Ishikawa (cell line): ENCODE measurements at regions not wholly inside any gene's neighbourhood (a gene's known extent, or its start where the extent isn't known, plus 50 kb on each side); places are given as distances from the start of the nearest gene placed in this dataset.

Experiments
- CEBPB ChIP-seq: IDR thresholded peaks from 2 replicates; pipeline ENCODE4 v1.6.1; 2012
- CREB1 ChIP-seq: IDR thresholded peaks from 2 replicates; pipeline ENCODE4 v1.6.1; 2012; ENCODE audit warnings: low read depth
- EGR1 ChIP-seq: IDR thresholded peaks from 2 replicates; pipeline ENCODE4 v1.6.1; 2012
- EP300 ChIP-seq: IDR thresholded peaks from 2 replicates; pipeline ENCODE4 v1.6.1; 2012; ENCODE audit warnings: borderline replicate concordance
- FOXM1 ChIP-seq: IDR thresholded peaks from 2 replicates; pipeline ENCODE4 v1.6.1; 2012; ENCODE audit warnings: low read depth, borderline replicate concordance
- NFIC ChIP-seq: IDR thresholded peaks from 2 replicates; pipeline ENCODE4 v1.6.1; 2012
- RAD21 ChIP-seq: IDR thresholded peaks from 2 replicates; pipeline ENCODE4 v1.6.1; 2012; ENCODE audit warnings: low read depth
- TAF1 ChIP-seq: IDR thresholded peaks from 2 replicates; pipeline ENCODE4 v1.6.1; 2012; ENCODE audit warnings: low read depth, mild to moderate bottlenecking
- TCF12 ChIP-seq: IDR thresholded peaks from 2 replicates; pipeline ENCODE4 v1.6.1; 2012; ENCODE audit warnings: low read depth
- TEAD4 ChIP-seq: IDR thresholded peaks from 2 replicates; pipeline ENCODE4 v1.6.1; 2012
- YY1 ChIP-seq: IDR thresholded peaks from 2 replicates; pipeline ENCODE4 v1.6.1; 2012; ENCODE audit warnings: low read depth
- ZBTB7A ChIP-seq: IDR thresholded peaks from 2 replicates; pipeline ENCODE4 v1.6.1; 2012; ENCODE audit warnings: low read depth
- TF ChIP-seq, protein P1 (sequence below): IDR thresholded peaks from 2 replicates; pipeline ENCODE4 v1.6.1; 2012
- TF ChIP-seq, protein P2 (sequence below): IDR thresholded peaks from 2 replicates; pipeline ENCODE4 v1.6.1; 2012
- TF ChIP-seq, protein P3 (sequence below): IDR thresholded peaks from 2 replicates; pipeline ENCODE4 v1.6.1; 2012; ENCODE audit warnings: low read depth, mild to moderate bottlenecking

DNA sequence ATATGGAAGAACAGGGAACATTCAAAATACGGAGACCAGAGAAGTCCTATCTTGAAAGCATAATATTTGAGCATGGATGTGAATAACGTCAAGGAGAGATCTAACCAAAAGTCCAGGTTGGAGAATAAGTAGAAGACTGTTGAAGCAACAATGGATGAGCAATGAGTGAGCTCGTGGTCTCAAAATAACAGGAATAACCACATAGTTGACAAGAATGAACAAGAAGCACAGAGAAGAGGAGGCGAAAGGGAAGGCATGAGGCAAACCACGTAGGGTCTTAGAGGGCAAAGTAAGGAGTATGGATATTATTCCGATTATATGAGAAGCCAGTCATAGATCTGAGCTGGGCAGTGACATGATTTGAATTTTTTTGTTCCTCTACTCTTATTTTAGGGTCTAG, 710.2 kb downstream of the BRINP1 start:
- TF ChIP-seq TEAD4 (no peak), RAD21 (no peak), FOXM1 (no peak), NFIC (no peak), CEBPB (no peak), EP300 (no peak), TAF1 (no peak), YY1 (no peak), ZBTB7A (no peak), EGR1 (no peak), TCF12 (no peak), CREB1 (no peak)
- TF ChIP-seq, protein P1, sequence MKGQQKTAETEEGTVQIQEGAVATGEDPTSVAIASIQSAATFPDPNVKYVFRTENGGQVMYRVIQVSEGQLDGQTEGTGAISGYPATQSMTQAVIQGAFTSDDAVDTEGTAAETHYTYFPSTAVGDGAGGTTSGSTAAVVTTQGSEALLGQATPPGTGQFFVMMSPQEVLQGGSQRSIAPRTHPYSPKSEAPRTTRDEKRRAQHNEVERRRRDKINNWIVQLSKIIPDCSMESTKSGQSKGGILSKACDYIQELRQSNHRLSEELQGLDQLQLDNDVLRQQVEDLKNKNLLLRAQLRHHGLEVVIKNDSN: no peak
- TF ChIP-seq, protein P2, sequence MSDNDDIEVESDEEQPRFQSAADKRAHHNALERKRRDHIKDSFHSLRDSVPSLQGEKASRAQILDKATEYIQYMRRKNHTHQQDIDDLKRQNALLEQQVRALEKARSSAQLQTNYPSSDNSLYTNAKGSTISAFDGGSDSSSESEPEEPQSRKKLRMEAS: no peak
- TF ChIP-seq, protein P3, sequence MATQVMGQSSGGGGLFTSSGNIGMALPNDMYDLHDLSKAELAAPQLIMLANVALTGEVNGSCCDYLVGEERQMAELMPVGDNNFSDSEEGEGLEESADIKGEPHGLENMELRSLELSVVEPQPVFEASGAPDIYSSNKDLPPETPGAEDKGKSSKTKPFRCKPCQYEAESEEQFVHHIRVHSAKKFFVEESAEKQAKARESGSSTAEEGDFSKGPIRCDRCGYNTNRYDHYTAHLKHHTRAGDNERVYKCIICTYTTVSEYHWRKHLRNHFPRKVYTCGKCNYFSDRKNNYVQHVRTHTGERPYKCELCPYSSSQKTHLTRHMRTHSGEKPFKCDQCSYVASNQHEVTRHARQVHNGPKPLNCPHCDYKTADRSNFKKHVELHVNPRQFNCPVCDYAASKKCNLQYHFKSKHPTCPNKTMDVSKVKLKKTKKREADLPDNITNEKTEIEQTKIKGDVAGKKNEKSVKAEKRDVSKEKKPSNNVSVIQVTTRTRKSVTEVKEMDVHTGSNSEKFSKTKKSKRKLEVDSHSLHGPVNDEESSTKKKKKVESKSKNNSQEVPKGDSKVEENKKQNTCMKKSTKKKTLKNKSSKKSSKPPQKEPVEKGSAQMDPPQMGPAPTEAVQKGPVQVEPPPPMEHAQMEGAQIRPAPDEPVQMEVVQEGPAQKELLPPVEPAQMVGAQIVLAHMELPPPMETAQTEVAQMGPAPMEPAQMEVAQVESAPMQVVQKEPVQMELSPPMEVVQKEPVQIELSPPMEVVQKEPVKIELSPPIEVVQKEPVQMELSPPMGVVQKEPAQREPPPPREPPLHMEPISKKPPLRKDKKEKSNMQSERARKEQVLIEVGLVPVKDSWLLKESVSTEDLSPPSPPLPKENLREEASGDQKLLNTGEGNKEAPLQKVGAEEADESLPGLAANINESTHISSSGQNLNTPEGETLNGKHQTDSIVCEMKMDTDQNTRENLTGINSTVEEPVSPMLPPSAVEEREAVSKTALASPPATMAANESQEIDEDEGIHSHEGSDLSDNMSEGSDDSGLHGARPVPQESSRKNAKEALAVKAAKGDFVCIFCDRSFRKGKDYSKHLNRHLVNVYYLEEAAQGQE: no peak

DNA sequence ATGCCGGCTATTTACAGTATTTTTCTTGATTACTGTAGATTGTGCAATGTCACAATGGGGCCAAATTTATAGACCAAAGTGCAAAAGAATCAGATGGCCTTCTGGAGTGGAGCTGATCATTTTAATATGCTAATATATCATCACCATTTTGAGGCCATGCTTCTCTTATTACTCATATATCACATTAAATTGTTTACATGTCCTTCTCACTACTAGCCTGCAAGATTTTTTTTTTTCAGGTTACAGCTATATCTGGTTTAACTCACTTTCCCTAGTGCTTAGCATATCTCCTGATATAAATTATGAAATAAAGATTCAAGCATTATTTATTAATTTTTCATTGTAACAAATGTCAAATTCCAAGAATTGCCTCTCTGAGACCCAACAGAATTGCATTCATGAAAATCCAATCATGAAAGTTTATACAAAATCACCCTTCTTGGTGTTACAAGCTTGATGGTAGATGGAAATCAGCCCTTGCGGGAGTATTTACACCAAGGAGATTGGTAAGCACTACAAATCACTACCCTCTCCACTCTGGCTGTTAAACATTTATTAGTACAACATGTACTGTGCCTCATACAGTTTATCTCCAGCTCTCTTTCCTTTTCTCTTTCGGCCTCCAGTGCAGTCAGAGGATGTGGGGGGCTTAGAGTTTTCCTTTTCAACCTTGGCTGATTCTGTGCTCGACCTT, 703.9 kb downstream of the BRINP1 start:
- TF ChIP-seq EGR1: no peak
- TF ChIP-seq TCF12: no peak

DNA sequence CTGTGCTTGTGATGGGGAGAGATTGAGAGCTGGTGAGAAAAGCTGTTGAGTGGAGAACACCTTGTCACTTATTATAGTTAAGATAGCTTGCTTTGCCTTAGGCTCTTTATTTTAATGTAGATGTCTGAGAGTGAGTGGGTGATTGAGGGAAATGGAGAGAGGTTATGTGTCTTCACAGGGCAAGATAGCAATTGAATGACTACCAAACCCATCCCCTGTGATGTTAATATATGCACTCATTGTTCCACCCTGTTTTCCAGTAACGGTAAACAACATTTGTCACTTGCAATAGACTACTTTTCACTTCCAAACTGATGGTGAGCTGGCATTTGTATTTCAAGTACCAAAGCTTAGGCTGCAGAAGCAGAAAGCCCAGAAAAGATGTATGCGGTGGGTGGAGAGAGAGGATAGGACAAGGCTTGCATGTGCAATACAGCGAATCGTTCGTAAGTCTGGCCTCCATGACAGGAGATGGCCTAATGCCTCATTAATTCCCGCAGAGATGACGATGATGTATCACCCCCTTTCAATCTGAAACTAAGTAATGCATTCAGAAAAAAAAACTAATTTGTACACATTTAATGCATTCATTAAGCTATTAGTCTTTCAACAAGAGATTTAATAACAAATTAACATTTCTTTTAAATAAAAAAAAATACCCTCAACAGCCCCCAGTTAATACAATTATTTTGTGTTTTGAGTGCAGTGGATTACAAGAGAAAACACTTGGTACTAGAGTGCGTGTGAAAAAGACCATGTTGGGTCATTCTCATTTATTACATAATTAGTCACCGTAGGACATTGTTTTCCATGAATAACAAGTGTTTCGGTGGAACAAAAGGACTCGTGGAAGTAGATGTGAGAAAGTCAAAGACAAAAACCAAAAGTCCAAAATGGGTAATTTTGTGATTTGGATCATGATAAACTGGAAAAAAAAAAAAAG, 699.0 kb downstream of the BRINP1 start:
- TF ChIP-seq EGR1 (no peak), YY1 (no peak), CEBPB (no peak), TEAD4 (no peak), TAF1 (no peak), NFIC (no peak), CREB1 (no peak), EP300 (no peak)

DNA sequence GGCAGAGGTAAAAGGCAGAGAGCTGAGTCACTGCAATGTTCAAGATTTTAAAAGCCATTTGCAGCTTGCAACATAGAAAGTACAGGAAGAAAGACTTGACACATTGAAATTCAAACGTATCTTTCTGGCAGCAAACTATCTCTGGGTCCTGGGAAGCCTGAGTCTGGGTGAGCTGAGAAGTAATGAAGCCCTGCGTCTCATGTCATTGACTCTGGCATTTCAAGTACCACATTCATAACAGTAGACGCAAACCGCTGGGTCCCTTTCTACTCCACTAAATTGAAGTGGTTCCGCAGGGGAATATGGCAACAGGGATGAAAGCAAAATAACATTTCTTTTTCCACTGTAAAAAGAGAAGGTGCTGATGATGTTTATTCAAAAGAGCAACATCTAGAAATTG, 694.3 kb downstream of the BRINP1 start:
- TF ChIP-seq YY1: no peak
- TF ChIP-seq FOXM1: no peak
- TF ChIP-seq, protein P1: no peak
- TF ChIP-seq TAF1: no peak
- TF ChIP-seq NFIC: no peak
- TF ChIP-seq ZBTB7A: no peak
- TF ChIP-seq, protein P3: no peak
- no peak for TF ChIP-seq CREB1
- no peak for TF ChIP-seq RAD21
- TF ChIP-seq TEAD4: no peak
- TF ChIP-seq, protein P2: no peak

DNA sequence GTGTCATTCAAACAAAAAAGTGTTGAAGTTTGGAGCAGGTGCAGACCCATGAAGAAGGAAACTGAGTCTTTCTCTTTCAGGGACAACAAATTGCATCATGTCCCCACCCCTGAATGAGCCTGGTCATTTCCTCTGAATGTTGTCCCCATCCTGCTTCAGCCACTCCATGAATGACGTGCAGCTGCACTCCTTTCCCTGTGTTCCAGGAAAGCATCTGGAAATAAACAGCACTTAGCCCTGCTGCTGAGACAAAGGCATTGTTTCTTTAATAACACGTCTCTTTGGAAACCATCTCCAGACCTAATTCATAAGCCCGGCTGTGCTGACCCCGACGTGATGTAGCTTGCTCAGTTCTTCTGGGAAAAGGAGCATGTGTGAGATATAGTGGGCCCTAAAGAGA, 682.3 kb downstream of the BRINP1 start:
- TF ChIP-seq EGR1 (no peak), RAD21 (no peak), TAF1 (no peak), NFIC (no peak), EP300 (no peak), FOXM1 (no peak), TCF12 (no peak), ZBTB7A (no peak), YY1 (no peak), CEBPB (no peak), TEAD4 (no peak), CREB1 (no peak)
- TF ChIP-seq, protein P1: no peak
- TF ChIP-seq, protein P3: no peak
- TF ChIP-seq, protein P2: no peak
